ENCODE measurements at regions not wholly inside any gene's neighbourhood (a gene's known extent, or its start where the extent isn't known, plus 50 kb on each side); places are given as distances from the start of the nearest gene placed in this dataset.

DNA sequence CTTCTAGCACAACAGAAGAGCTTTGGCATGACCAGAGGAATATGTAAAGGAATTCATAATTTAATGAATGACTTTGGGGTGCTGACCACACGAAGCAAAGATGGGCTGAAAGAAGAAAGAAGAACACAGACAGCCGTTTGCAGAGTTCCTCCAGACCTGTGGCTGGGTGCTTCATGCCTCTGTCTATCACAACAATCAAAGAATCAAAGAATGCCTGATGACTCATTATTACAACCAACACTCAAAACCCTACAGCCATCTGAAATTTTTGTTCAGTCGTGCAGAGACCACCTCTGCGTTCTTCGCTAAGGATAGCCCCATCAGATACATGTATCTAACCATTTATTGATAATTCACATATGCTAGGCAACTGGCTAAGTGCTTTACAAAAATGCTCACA lies 129.0 kb upstream of the PRICKLE2 start:
- intact Hi-C loops (cut with DNase I): loop anchor here in 1 of 2 donors (10.0 kb wide), 1 partner anchor 1351 kb away; no protein-coding TSS in a partner anchor
- ATAC-seq (no peak), DNase-seq (no peak)
- no peak for TF ChIP-seq CTCF (IDR thresholded peaks at IDR 0.05)
- no peak overlapping the region for H3K4me3 ChIP-seq
- H3K36me3 ChIP-seq (ENCODE audit: insufficient read depth in 1 of 2, low read depth in 1 of 2): no peaks in the 10 kb centered on the region
- H3K27ac ChIP-seq: no peak overlapping the region
- no peaks in the 10 kb centered on the region for H3K27me3 ChIP-seq (ENCODE audit: insufficient read depth in 3 of 3, low read length in 2 of 3)
- WGBS, 3 donors: 91 to 95% (median 95%) methylated on average over 5 of the region's 5 CpGs
- H3K9me3 ChIP-seq: no peaks in the 10 kb centered on the region
- no peaks in the 10 kb centered on the region for H3K4me1 ChIP-seq

DNA sequence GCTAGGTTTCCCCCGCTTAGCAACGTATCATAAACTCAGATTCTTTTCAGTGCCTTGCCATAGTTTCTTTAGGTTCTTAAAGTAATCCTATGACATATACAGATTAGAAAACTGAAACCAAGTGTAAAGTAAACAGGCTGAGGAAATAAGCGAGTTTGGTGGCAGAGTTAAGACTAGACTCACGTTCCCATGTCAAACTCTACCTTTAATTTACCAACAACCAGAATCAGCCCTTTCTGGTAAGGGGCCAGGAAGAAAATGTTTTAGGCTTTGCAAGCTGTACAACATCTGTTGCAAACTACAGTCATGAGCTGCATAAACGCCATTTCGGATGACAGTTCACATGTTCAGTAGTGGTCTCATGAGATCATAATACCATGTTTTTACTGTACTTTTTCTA lies 128.0 kb upstream of the PRICKLE2 start:
- no peak overlapping the region for H3K27ac ChIP-seq
- no peak for TF ChIP-seq CTCF (IDR thresholded peaks at IDR 0.05)
- ATAC-seq (no peak), DNase-seq (no peak)
- H3K9me3 ChIP-seq: no peaks in the 10 kb centered on the region
- H3K27me3 ChIP-seq (ENCODE audit: insufficient read depth in 3 of 3, low read length in 2 of 3): no peaks in the 10 kb centered on the region
- intact Hi-C loops (cut with DNase I): loop anchor here in 1 of 2 donors (10.0 kb wide), 1 partner anchor 1352 kb away; no protein-coding TSS in a partner anchor
- 54 to 60% (median 56%) methylated on average over 6 of the region's 6 CpGs for WGBS, 3 donors
- no peaks in the 10 kb centered on the region for H3K4me1 ChIP-seq
- H3K36me3 ChIP-seq (ENCODE audit: insufficient read depth in 1 of 2, low read depth in 1 of 2): no peaks in the 10 kb centered on the region
- no peak overlapping the region for H3K4me3 ChIP-seq

DNA sequence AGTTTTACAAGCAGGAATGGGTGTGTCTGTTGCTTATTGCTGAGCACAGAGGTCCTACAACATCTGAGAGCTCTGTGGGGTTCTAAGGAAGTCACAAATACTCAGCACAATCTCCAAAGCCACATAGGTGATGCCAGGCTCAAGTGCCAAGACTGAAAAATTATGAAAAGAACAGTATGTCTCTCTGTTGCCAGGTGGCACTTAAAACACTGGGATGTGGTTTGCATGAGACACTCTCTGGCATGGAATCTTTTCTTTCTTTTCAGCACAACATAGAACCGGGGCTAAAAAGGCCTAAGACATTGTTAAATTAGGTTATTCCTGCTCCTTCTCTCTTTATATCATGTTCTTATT lies 127.3 kb upstream of the PRICKLE2 start:
- Histone ChIP-seq H3K27me3 (ENCODE audit: insufficient read depth in 3 of 3, low read length in 2 of 3) (no peaks in the 10 kb centered on the region), H3K36me3 (ENCODE audit: insufficient read depth in 1 of 2, low read depth in 1 of 2) (no peaks in the 10 kb centered on the region), H3K27ac (no peak overlapping the region), H3K9me3 (no peaks in the 10 kb centered on the region), H3K4me1 (no peaks in the 10 kb centered on the region), H3K4me3 (no peak overlapping the region)
- intact Hi-C loops (cut with DNase I): loop anchor here in 1 of 2 donors (10.0 kb wide), 1 partner anchor 1352 kb away; no protein-coding TSS in a partner anchor
- TF ChIP-seq CTCF (IDR thresholded peaks at IDR 0.05): no peak
- WGBS, 3 donors: 44 to 79% (median 63%) methylated on average over 1 of the region's 1 CpG
- ATAC-seq (no peak), DNase-seq (no peak)

- no peak overlapping the region for H3K27ac ChIP-seq
- intact Hi-C loops (cut with DNase I): loop anchor here in 1 of 2 donors (10.0 kb wide), 1 partner anchor 1353 kb away; no protein-coding TSS in a partner anchor
Observed at GRCh38 chr3:64351713-64352638, 126.7 kb upstream of the PRICKLE2 start.

More at GRCh38 chr3:64351713-64352638, 126.7 kb upstream of the PRICKLE2 start:
- 57 to 68% (median 60%) methylated on average over 7 of the region's 7 CpGs for WGBS, 3 donors
- Histone ChIP-seq H3K4me1 (no peaks in the 10 kb centered on the region), H3K36me3 (ENCODE audit: insufficient read depth in 1 of 2, low read depth in 1 of 2) (no peaks in the 10 kb centered on the region), H3K4me3 (no peak overlapping the region), H3K27me3 (ENCODE audit: insufficient read depth in 3 of 3, low read length in 2 of 3) (no peaks in the 10 kb centered on the region), H3K9me3 (no peaks in the 10 kb centered on the region)
- no peak for ATAC-seq
- TF ChIP-seq CTCF (IDR thresholded peaks at IDR 0.05): no peak
- no peak for DNase-seq
